ENCODE measurements at regions not wholly inside any gene's neighbourhood (a gene's known extent, or its start where the extent isn't known, plus 50 kb on each side); places are given as distances from the start of the nearest gene placed in this dataset.
"Not testable (repeated sequence)": the region's sequence is repeated elsewhere in the genome, so short reads cannot be mapped to it uniquely, and the experiment has no call there.

- DNase-seq (ENCODE audit: low read depth in 2 of 2) = no peak
Observed at GRCh38 chr21:35573472-35574374, 486.6 kb downstream of the SETD4 start.

- no peak for DNase-seq (ENCODE audit: low read depth in 2 of 2)
Observed at GRCh38 chr21:35571910-35572309, 488.4 kb downstream of the SETD4 start.

GRCh38 chr21:35568643-35569042 is 491.7 kb downstream of the SETD4 start:
- DNase-seq (ENCODE audit: low read depth in 2 of 2) = no peak

- DNase-seq (ENCODE audit: low read depth in 2 of 2) = no peak
Observed at GRCh38 chr21:35566874-35567273, 493.5 kb downstream of the SETD4 start.

GRCh38 chr21:35565204-35565611 is 495.1 kb downstream of the SETD4 start:
- DNase-seq (ENCODE audit: low read depth in 2 of 2) = no peak

- DNase-seq (ENCODE audit: low read depth in 2 of 2) = no peak
Observed at GRCh38 chr21:35563885-35564451, 496.4 kb downstream of the SETD4 start.

- DNase-seq (ENCODE audit: low read depth in 2 of 2) = no peak
Observed at GRCh38 chr21:35562876-35563275, 497.4 kb downstream of the SETD4 start.

- DNase-seq (ENCODE audit: low read depth in 2 of 2) = no peak
Observed at GRCh38 chr21:35561116-35561515, 499.2 kb downstream of the SETD4 start.

GRCh38 chr21:35559829-35560225 is 500.5 kb downstream of the SETD4 start:
- no peak for DNase-seq (ENCODE audit: low read depth in 2 of 2)

- no peak for DNase-seq (ENCODE audit: low read depth in 2 of 2)
Observed at GRCh38 chr21:35559128-35559828, 501.0 kb downstream of the SETD4 start.

GRCh38 chr21:35556536-35556935 is 503.8 kb downstream of the SETD4 start:
- DNase-seq (ENCODE audit: low read depth in 2 of 2) = no peak

GRCh38 chr21:35552483-35552882 is 503.4 kb upstream of the RUNX1 start:
- DNase-seq (ENCODE audit: low read depth in 2 of 2) = not testable (repeated sequence)

GRCh38 chr21:35548904-35549615 is 500.0 kb upstream of the RUNX1 start:
- no peak for DNase-seq (ENCODE audit: low read depth in 2 of 2)

- no peak for DNase-seq (ENCODE audit: low read depth in 2 of 2)
Observed at GRCh38 chr21:35547946-35548774, 499.1 kb upstream of the RUNX1 start.

GRCh38 chr21:35543746-35544145 is 494.6 kb upstream of the RUNX1 start:
- no peak for DNase-seq (ENCODE audit: low read depth in 2 of 2)

- no peak for DNase-seq (ENCODE audit: low read depth in 2 of 2)
Observed at GRCh38 chr21:35540950-35541638, 492.0 kb upstream of the RUNX1 start.

- no peak for DNase-seq (ENCODE audit: low read depth in 2 of 2)
Observed at GRCh38 chr21:35538386-35538785, 489.3 kb upstream of the RUNX1 start.

- no peak for DNase-seq (ENCODE audit: low read depth in 2 of 2)
Observed at GRCh38 chr21:35537604-35538003, 488.5 kb upstream of the RUNX1 start.

GRCh38 chr21:35533893-35534292 is 484.8 kb upstream of the RUNX1 start:
- no peak for DNase-seq (ENCODE audit: low read depth in 2 of 2)

- no peak for DNase-seq (ENCODE audit: low read depth in 2 of 2)
Observed at GRCh38 chr21:35530766-35531165, 481.7 kb upstream of the RUNX1 start.
